IMR-90 (cell line): ENCODE measurements at regions not wholly inside any gene's neighbourhood (a gene's known extent, or its start where the extent isn't known, plus 50 kb on each side); places are given as distances from the start of the nearest gene placed in this dataset.

Experiments
- CEBPB ChIP-seq: IDR thresholded peaks from 2 replicates; pipeline ENCODE4 v1.6.1; 2012; ENCODE audit warnings: low read depth, low read length, improper control_type of control experiment
- CTCF ChIP-seq: conservative IDR thresholded peaks from 2 replicates; pipeline ENCODE4 v1.5.1; 2012; ENCODE audit warnings: mild to moderate bottlenecking, low read depth, low read length, improper control_type of control experiment
- FOS ChIP-seq: fragments of 150-350 bp; IDR thresholded peaks from 2 replicates; pipeline ENCODE4 v1.6.1; 2016; ENCODE audit warnings: low read depth, low read length
- MAZ ChIP-seq: IDR thresholded peaks from 2 replicates; pipeline ENCODE4 v1.6.1; 2012; ENCODE audit warnings: low read depth, mild to moderate bottlenecking, low read length, improper control_type of control experiment, moderate library complexity, borderline replicate concordance
- NFE2L2 ChIP-seq: fragments of 150-350 bp; IDR thresholded peaks from 2 replicates; pipeline ENCODE4 v1.6.1; 2016; ENCODE audit warnings: low read depth, mild to moderate bottlenecking, low read length
- POLR2A ChIP-seq: IDR thresholded peaks from 2 replicates; pipeline ENCODE4 v1.6.1; 2012; ENCODE audit warnings: mild to moderate bottlenecking, low read depth, low read length
- RCOR1 ChIP-seq: IDR thresholded peaks from 2 replicates; pipeline ENCODE4 v1.6.1; 2012; ENCODE audit warnings: mild to moderate bottlenecking, low read length, improper control_type of control experiment; ENCODE audit not compliant: insufficient replicate concordance
- SMC3 ChIP-seq: fragments of 150-350 bp; IDR thresholded peaks from 2 replicates; pipeline ENCODE4 v1.6.1; 2016; ENCODE audit warnings: low read depth, mild to moderate bottlenecking, antibody characterized with exemption, low read length, moderate library complexity
- TF ChIP-seq, protein P1 (sequence below): fragments of 150-350 bp; IDR thresholded peaks from 2 replicates; pipeline ENCODE4 v1.6.1; 2017; ENCODE audit warnings: mild to moderate bottlenecking, antibody characterized with exemption, low read length, low read depth

- no peak for TF ChIP-seq RCOR1
- TF ChIP-seq POLR2A: no peak
- TF ChIP-seq CEBPB: no peak
- no peak for TF ChIP-seq CTCF
- TF ChIP-seq SMC3: no peak
- no peak for TF ChIP-seq FOS
- TF ChIP-seq, protein P1, sequence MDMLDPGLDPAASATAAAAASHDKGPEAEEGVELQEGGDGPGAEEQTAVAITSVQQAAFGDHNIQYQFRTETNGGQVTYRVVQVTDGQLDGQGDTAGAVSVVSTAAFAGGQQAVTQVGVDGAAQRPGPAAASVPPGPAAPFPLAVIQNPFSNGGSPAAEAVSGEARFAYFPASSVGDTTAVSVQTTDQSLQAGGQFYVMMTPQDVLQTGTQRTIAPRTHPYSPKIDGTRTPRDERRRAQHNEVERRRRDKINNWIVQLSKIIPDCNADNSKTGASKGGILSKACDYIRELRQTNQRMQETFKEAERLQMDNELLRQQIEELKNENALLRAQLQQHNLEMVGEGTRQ: no peak
- TF ChIP-seq MAZ: no peak
- no peak for TF ChIP-seq NFE2L2
Measured at GRCh38 chr1:218985424-218985984, 188.2 kb upstream of the LYPLAL1 start.
